Mesendoderm (in vitro differentiated cells): ENCODE measurements at regions not wholly inside any gene's neighbourhood (a gene's known extent, or its start where the extent isn't known, plus 50 kb on each side); places are given as distances from the start of the nearest gene placed in this dataset.
"Not testable (repeated sequence)": the region's sequence is repeated elsewhere in the genome, so short reads cannot be mapped to it uniquely, and the experiment has no call there.

Experiments used
- DNase-seq: peaks from one replicate; pipeline ENCODE4 v3.0.0; 2013
- H2AK5ac ChIP-seq: 2 replicates; pipeline ENCODE4 v1.6.1; 2013; ENCODE audit warnings: low read length, inconsistent platforms
- H2BK120ac ChIP-seq: 2 replicates; pipeline ENCODE4 v1.6.1; 2013; ENCODE audit warnings: low read depth, mild to moderate bottlenecking, low read length, moderate library complexity, mixed read lengths
- H2BK15ac ChIP-seq: replicated peaks from 2 replicates; pipeline ENCODE4 v1.6.1; 2013; ENCODE audit warnings: low read depth, mild to moderate bottlenecking, moderate library complexity
- H2BK5ac ChIP-seq: 2 replicates; pipeline ENCODE4 v1.6.1; 2013; ENCODE audit warnings: low read length, inconsistent platforms
- H3K18ac ChIP-seq: 2 replicates; pipeline ENCODE4 v1.6.1; 2013; ENCODE audit warnings: mild to moderate bottlenecking, low read length, mixed read lengths
- H3K23ac ChIP-seq: one replicate; pipeline ENCODE4 v1.6.1; 2013; ENCODE audit warnings: low read length
- H3K27ac ChIP-seq: 2 replicates; pipeline ENCODE4 v1.5.1; 2013; ENCODE audit warnings: low read depth, mild to moderate bottlenecking, inconsistent platforms, low read length, moderate library complexity
- H3K27me3 ChIP-seq: 2 replicates; pipeline ENCODE4 v1.6.1; 2013; ENCODE audit warnings: low read length, control low read depth, mild to moderate bottlenecking, inconsistent platforms; ENCODE audit not compliant: insufficient read depth, poor library complexity
- H3K36me3 ChIP-seq: 2 replicates; pipeline ENCODE4 v1.6.1; 2013; ENCODE audit warnings: low read length, inconsistent platforms; ENCODE audit not compliant: control insufficient read depth, insufficient read depth
- H3K4ac ChIP-seq: one replicate; pipeline ENCODE4 v1.6.1; 2013; ENCODE audit warnings: low read depth, mild to moderate bottlenecking, low read length, moderate library complexity
- H3K4me1 ChIP-seq: 2 replicates; pipeline ENCODE4 v1.6.1; 2013; ENCODE audit warnings: low read depth, low read length, inconsistent platforms; ENCODE audit not compliant: control insufficient read depth
- H3K4me2 ChIP-seq: 2 replicates; pipeline ENCODE4 v1.6.1; 2013; ENCODE audit warnings: low read length
- H3K4me3 ChIP-seq: 2 replicates; pipeline ENCODE4 v1.5.1; 2013; ENCODE audit warnings: mild to moderate bottlenecking, low read length
- H3K56ac ChIP-seq: one replicate; pipeline ENCODE4 v1.6.1; 2013; ENCODE audit warnings: low read length
- H3K79me1 ChIP-seq: 2 replicates; pipeline ENCODE4 v1.6.1; 2013; ENCODE audit warnings: low read length, inconsistent platforms
- H3K79me2 ChIP-seq: 2 replicates; pipeline ENCODE4 v1.6.1; 2013; ENCODE audit warnings: mild to moderate bottlenecking, low read length; ENCODE audit not compliant: control insufficient read depth, insufficient read depth
- H3K9ac ChIP-seq: 2 replicates; pipeline ENCODE4 v1.6.1; 2013; ENCODE audit warnings: low read length, inconsistent platforms
- H4K5ac ChIP-seq: one replicate; pipeline ENCODE4 v1.6.1; 2013; ENCODE audit warnings: low read length
- H4K8ac ChIP-seq: one replicate; pipeline ENCODE4 v1.6.1; 2013; ENCODE audit warnings: low read depth, mild to moderate bottlenecking, control low read depth, low read length, moderate library complexity
- WGBS: extraction: QIAGEN DNeasy Blood & Tissue Kit; methylation state at CpG from one replicate; pipeline ENCODE4 v1.1.7; 2013; ENCODE audit warnings: low lambda C conversion rate, missing lambda C conversion rate; ENCODE audit not compliant: insufficient coverage; ENCODE audit errors: extremely low coverage; 5-methylcytosine and 5-hydroxymethylcytosine counted together

DNA sequence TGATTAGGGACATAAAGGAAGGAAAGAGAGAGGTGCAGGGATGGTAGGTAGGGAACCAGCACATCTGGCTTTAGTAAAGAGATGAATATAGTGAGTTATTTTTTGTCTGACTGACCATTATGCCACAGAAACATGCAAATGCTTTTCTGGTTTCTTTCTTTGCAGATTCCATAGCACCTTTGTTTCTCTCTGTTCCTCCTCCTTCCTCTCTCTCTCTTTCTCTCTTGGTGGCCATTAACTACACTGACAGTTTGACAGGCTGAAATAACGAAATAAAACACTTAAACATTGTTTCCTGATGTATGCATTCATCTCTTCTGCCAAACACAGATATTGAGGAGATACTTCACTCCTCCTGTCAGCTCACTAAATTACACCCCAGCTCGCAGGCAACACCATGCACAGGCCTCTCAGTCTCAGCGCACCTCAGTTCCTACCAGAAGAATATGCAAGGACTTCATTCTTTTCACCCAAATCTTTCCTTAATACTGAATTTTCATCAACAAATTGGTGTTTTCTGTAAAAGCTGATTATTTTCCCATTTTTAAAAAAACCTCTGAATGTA, 406.9 kb upstream of the SOX5 start:
- no CpG with 5 or more reads among the region's 3 CpGs for WGBS
- H3K4me2 ChIP-seq = no peak overlapping the region
- H3K9ac ChIP-seq = no peak overlapping the region
- no peak overlapping the region for H4K5ac ChIP-seq
- no peak overlapping the region for H3K23ac ChIP-seq
- H2AK5ac ChIP-seq = no peak overlapping the region
- no peaks in the 10 kb centered on the region for H3K27me3 ChIP-seq
- H3K4me3 ChIP-seq = no peak overlapping the region
- no peak overlapping the region for H2BK15ac ChIP-seq
- H3K79me2 ChIP-seq = no peaks in the 10 kb centered on the region
- H3K36me3 ChIP-seq = no peaks in the 10 kb centered on the region
- no peak overlapping the region for H3K4ac ChIP-seq
- H3K4me1 ChIP-seq = no peaks in the 10 kb centered on the region
- no peak overlapping the region for H2BK120ac ChIP-seq
- H3K56ac ChIP-seq = no peak overlapping the region
- H3K79me1 ChIP-seq = no peaks in the 10 kb centered on the region
- H2BK5ac ChIP-seq = no peak overlapping the region
- no peak for DNase-seq
- no peak overlapping the region for H3K27ac ChIP-seq
- no peak overlapping the region for H4K8ac ChIP-seq
- no peak overlapping the region for H3K18ac ChIP-seq

DNA sequence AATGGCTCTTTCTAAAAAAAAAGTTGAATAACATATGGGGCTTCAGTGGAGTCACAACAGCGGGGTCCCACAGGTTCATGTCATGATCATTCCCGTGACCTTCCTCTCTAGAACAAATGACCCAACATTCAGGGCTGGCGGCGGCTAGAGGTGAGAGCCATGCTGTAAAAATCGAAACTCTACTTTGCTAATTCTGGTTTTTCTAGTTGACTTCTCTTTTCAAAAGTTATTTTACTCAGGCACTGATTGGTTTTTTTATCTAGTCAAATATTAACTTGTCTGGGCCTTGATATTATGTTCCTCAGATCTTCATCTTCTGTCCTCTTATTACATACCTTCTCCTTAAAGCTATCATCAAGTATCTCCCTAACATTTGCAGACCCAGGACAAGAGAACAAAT, 402.9 kb upstream of the SOX5 start:
- Histone ChIP-seq H3K56ac (no peak overlapping the region), H4K8ac (no peak overlapping the region), H2BK15ac (no peak overlapping the region), H3K23ac (no peak overlapping the region), H3K18ac (no peak overlapping the region), H2BK5ac (no peak overlapping the region), H3K4ac (no peak overlapping the region), H4K5ac (no peak overlapping the region), H3K27me3 (no peaks in the 10 kb centered on the region), H3K9ac (no peak overlapping the region), H3K79me1 (no peaks in the 10 kb centered on the region), H2AK5ac (no peak overlapping the region), H3K4me2 (no peak overlapping the region), H3K4me1 (no peaks in the 10 kb centered on the region), H3K27ac (no peak overlapping the region), H3K4me3 (no peak overlapping the region), H3K79me2 (no peaks in the 10 kb centered on the region), H3K36me3 (no peaks in the 10 kb centered on the region), H2BK120ac (no peak overlapping the region)
- WGBS = no CpG with 5 or more reads among the region's 5 CpGs
- no peak for DNase-seq

DNA sequence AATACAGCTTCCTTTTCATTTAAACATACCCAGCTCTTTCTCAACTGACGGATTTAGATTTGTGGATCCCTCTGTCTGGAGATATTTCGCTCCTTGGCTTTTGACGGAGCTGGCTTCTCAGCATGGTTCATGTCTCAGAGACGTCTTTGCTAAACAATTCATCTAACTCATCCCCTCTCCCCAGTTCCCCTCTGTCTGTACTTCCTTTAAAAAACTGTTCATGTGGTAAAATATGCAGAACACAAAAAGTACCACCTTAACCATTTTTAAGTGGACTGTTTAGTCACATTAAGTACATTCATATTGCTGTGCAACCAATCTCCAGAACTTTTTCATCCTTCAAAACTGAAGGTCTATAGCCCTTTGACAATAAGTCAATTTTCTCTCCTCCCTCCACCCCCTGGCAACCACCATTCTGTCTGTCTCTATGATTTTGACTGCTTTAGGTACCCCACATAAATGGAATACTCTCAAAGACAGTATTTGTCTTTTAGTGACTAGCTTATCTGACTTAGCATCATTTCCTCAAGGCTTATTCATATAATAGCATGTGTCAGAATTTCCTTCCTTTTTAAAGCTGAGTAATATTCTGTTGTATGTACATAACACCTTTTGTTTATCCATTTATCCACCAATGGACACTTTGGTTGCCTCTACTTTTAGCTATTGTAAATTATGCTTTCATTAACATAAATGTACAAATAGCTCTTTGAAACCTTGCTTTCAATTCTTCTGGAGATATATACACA, 399.8 kb upstream of the SOX5 start:
- Histone ChIP-seq H3K27ac (no peak overlapping the region), H2BK15ac (no peak overlapping the region), H3K36me3 (no peaks in the 10 kb centered on the region), H3K23ac (no peak overlapping the region), H3K4me3 (no peak overlapping the region), H3K18ac (no peak overlapping the region), H4K8ac (no peak overlapping the region), H4K5ac (no peak overlapping the region), H3K79me1 (no peaks in the 10 kb centered on the region), H3K4me2 (no peak overlapping the region), H2BK120ac (no peak overlapping the region), H3K4ac (no peak overlapping the region), H3K4me1 (no peaks in the 10 kb centered on the region), H3K27me3 (no peaks in the 10 kb centered on the region), H2BK5ac (no peak overlapping the region), H3K56ac (no peak overlapping the region), H2AK5ac (no peak overlapping the region), H3K9ac (no peak overlapping the region), H3K79me2 (no peaks in the 10 kb centered on the region)
- DNase-seq = no peak
- WGBS = no CpG with 5 or more reads among the region's 4 CpGs

DNA sequence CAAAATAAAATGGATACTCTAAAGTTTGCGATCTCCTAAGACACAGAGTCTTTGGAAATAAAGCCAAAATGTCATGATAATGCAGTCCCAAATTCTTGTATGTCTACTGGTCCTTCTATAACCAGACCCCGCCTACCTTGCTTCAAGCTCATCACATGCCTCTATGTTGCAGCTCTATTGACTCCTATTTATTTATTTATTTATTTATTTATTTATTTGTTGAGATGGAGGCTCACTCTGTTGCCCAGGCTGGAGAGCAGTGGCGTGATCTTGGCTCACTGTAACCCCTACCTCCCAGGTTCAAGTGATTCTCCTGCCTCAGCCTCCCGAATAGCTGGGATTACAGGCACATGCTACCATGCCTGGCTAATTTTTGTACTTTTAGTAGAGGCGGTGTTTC, 398.7 kb upstream of the SOX5 start:
- not testable (repeated sequence) for H3K56ac ChIP-seq, H3K4ac ChIP-seq, H2AK5ac ChIP-seq, H2BK5ac ChIP-seq, H3K4me2 ChIP-seq, H3K79me2 ChIP-seq, H2BK15ac ChIP-seq, H3K79me1 ChIP-seq, H3K27me3 ChIP-seq, H3K18ac ChIP-seq, H3K9ac ChIP-seq, H4K8ac ChIP-seq, H3K36me3 ChIP-seq, H3K4me1 ChIP-seq, DNase-seq, H4K5ac ChIP-seq, H3K23ac ChIP-seq, H3K27ac ChIP-seq, H2BK120ac ChIP-seq, H3K4me3 ChIP-seq
- no CpG with 5 or more reads among the region's 5 CpGs for WGBS

DNA sequence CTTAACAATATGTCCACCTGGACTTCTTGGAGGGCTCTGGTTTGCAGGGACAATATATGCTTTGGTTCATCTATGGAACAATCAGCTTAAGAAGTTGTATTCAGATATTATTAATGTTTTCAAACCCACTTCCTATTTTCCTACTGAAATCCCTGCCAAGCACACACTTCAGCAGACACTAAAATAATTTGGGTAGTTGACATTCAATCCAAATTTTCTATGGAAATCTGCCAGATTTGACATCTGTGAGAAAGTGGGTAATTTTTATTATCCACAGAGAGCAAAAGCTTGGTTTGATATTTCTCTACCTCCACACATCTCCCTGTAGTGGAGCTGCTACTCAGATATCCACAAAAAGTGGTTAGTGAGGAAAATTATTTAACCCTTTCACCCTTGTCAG, 378.8 kb upstream of the SOX5 start:
- H3K23ac ChIP-seq = no peak overlapping the region
- no peaks in the 10 kb centered on the region for H3K27me3 ChIP-seq
- H3K4me3 ChIP-seq = no peak overlapping the region
- DNase-seq = no peak
- no peak overlapping the region for H2AK5ac ChIP-seq
- no peak overlapping the region for H3K4me2 ChIP-seq
- H2BK120ac ChIP-seq = no peak overlapping the region
- no peak overlapping the region for H4K8ac ChIP-seq
- H3K18ac ChIP-seq = no peak overlapping the region
- no peak overlapping the region for H3K56ac ChIP-seq
- H3K4ac ChIP-seq = no peak overlapping the region
- no peak overlapping the region for H3K27ac ChIP-seq
- H2BK15ac ChIP-seq = no peak overlapping the region
- no peaks in the 10 kb centered on the region for H3K4me1 ChIP-seq
- H3K36me3 ChIP-seq = no peaks in the 10 kb centered on the region
- H3K79me2 ChIP-seq = no peaks in the 10 kb centered on the region
- H3K9ac ChIP-seq = no peak overlapping the region
- H4K5ac ChIP-seq = no peak overlapping the region
- H2BK5ac ChIP-seq = no peak overlapping the region
- no peaks in the 10 kb centered on the region for H3K79me1 ChIP-seq

DNA sequence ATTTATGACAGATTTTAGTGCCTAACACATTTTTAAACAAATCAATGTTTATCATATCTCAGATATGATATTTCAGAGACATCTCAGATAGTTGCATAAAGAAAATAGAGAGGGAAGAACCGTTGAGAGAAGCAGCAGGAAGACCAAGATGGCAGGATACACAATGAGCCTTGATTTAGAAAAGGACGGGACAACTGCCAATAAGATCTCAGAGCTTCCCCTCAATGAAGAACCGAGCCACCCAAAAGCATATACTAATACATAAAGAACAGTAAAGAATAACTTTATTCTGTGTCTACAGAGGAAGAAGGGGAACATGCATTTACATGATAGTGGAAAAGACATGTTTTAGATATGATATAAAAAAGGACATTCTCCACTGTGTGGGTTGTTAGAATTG, 375.9 kb upstream of the SOX5 start:
- Histone ChIP-seq H3K4me2 (no peak overlapping the region), H4K5ac (no peak overlapping the region), H3K4me1 (no peaks in the 10 kb centered on the region), H3K36me3 (no peaks in the 10 kb centered on the region), H2BK15ac (no peak overlapping the region), H3K79me2 (no peaks in the 10 kb centered on the region), H4K8ac (no peak overlapping the region), H3K9ac (no peak overlapping the region), H3K4me3 (no peak overlapping the region), H3K18ac (no peak overlapping the region), H2BK120ac (no peak overlapping the region), H3K4ac (no peak overlapping the region), H3K27me3 (no peaks in the 10 kb centered on the region), H3K79me1 (no peaks in the 10 kb centered on the region), H2AK5ac (no peak overlapping the region), H3K56ac (no peak overlapping the region), H2BK5ac (no peak overlapping the region), H3K23ac (no peak overlapping the region), H3K27ac (no peak overlapping the region)
- no CpG with 5 or more reads among the region's 3 CpGs for WGBS
- no peak for DNase-seq
